ENCODE measurements at regions not wholly inside any gene's neighbourhood (a gene's known extent, or its start where the extent isn't known, plus 50 kb on each side); places are given as distances from the start of the nearest gene placed in this dataset.

DNA sequence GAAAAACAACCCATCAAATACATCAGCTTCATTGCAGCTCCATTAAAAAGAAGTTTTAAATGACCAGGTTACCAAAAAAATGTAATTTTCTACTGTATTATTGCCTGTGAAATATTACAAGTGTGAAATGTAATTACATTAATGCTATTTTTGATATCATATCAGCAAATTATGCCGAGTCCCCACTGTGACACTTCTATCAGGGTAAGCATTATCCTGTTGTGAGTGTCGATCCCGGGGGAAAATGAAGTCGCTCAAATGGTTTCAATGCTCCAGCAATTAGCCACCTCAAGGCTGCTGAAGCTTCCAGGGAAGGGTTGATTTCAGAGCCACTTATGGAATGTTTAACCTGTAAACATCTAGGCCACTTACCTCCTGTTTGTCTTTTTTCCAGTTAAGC is 70.4 kb downstream of the RCN1 start:
- DNase-seq (ENCODE audit: low spot score) = no peak

DNA sequence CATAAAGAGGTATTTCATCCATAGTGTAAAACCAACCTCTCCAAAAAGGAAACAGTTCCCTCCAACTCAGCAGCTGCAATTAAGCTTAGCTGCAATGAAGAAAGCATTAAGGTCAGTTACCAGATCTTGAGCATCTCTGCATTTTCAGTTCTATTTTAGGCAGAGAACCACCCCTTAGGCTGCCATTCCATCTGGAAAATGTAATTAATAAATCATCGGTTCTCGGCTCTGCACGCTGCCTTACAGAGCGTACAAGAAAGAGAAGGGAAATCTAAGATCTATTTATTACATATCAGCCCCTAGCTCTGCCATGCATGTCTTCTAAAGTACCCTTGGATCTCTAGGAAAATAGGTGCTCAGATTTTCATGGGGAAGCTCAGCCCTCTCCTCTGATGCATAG is 71.5 kb downstream of the RCN1 start:
- DNase-seq (ENCODE audit: low spot score) = no peak

- no peak for DNase-seq (ENCODE audit: low spot score)
Observed at GRCh38 chr11:32162906-32163305, 72.0 kb downstream of the RCN1 start.

- DNase-seq (ENCODE audit: low spot score) = no peak
Observed at GRCh38 chr11:32163557-32163956, 72.7 kb downstream of the RCN1 start.

DNA sequence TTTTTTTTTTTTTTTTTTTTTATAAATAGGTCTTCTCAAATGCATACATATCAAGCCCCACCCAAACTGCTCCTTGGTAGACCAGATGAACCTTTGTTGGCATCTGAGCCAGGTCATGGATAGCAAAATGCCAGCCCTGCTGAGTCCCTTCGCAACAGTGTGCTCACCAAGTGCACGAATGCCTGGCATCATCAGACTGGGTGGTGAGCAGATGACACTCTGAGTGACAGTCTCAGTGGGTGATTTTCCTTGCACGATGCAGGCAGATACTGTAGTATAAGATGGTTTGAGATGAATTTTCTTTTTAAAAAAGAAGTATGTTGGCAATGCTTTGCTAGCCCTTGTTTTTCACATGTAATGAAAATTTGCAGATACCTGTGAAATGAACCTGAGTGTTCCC is 74.0 kb downstream of the RCN1 start:
- DNase-seq (ENCODE audit: low spot score) = no peak

- no peak for DNase-seq (ENCODE audit: low spot score)
Observed at GRCh38 chr11:32168924-32169323, 78.0 kb downstream of the RCN1 start.

DNA sequence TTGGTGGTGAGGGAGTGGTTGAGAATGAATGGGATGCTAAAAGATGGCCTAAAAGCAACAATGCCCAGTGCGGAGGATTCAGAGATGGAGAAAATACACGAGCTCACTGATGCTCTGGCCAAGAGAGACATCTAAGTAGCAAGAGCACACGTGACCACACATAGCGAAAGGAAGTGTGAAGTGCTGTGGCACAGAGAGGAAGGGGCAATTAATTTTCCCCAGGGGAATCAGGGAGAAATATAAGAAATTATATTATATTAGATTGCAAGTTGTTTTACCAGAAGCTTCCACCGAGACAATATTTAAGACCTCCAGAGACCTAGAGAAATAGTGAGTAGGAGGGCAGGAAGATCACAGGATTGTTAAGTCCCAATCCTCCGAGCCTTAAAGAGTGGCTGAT is 80.6 kb downstream of the RCN1 start:
- peak; percentile 13 for DNase-seq (ENCODE audit: low spot score)

GRCh38 chr11:32172041-32172847 is 81.4 kb downstream of the RCN1 start:
- no peak for DNase-seq (ENCODE audit: low spot score)

DNA sequence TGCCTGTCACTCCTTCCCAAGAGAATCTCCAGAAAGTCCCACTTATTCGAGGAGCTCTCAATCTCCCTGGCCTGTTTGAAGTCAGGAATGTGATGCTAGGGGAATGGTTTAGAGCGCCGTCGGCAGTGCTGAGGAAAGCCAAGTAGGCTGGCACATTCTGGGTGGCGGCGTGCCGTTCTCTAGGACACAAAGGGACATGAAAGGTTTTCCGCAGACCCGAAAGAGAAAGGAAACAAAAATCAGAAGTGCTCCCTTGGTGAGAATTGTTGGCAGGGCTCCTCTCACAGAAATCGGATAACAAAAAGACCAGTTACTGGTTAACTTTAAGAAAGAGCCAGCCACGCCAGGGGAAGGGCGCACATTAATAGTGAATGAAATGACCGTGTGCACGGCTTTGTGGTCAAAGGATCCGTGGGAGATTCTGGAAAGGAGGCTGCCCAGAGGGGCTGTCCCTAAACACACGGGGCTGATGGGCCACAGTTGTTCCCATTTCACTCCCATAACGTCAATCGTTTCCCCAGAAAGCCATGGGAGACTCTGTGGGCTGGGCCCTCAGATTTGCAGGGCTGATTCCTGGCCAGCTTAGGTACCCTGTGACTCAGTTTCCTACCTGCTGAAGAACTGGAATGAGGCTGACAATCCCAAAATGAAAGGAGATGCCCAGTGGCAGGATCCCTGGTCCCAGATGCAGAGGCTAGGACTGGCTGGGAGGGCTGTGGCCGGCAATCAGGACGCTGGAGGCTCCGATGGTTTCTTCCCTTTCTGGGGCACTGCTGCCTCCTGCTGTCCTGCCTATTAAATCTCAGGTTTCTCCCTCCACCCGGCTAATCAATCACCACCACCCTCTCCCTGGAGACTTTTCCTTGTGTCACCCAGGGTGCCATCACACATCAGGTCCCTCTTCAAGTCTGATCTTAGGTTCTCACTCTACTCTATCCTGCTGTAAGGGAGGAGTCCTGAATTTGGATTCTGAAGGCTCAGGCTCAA is 82.3 kb downstream of the RCN1 start:
- peak; percentile 80 for DNase-seq (ENCODE audit: low spot score)

DNA sequence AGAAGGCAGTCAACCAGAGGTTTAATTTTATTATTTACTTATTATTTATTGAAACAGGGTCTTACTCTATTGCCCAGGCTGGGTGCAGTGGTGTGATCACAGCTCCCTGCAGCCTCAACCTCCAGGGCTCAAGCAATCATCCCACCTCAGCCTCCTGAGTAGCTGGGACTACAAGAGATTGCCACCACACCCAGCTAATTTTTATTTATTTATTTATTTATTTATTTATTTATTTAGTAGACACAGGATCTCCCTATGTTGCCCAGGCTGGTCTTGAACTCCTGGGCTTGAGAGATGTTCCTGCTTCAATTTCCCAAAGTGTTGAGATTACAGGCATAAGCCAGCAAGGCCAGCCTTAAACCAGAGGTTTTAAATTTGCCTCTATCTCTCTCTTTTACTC is 83.1 kb downstream of the RCN1 start:
- DNase-seq (ENCODE audit: low spot score) = no peak

GRCh38 chr11:32176223-32176934 is 85.5 kb downstream of the RCN1 start:
- DNase-seq (ENCODE audit: low spot score) = peak; percentile 88

DNA sequence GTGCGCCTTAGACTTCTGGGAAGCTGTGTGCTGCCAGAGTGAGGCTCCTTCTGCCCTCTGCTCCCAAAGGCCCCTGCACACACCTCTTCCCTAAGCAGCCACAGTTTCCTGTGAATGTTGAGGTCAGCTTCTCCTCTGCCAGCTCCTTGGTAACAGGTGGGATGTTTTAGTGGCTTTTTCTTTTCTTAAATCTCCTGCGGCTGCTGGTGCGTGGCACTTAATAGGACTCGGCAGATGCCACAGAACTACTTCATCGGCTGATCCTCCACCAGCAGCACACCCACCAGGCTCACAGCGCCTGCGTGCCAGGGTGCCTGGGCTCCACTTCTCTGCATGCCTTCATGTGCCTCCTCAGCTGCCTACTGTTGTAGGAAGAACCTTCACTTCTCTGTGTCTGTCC is 87.8 kb downstream of the RCN1 start:
- DNase-seq (ENCODE audit: low spot score) = no peak

- no peak for DNase-seq (ENCODE audit: low spot score)
Observed at GRCh38 chr11:32183512-32183911, 92.6 kb downstream of the RCN1 start.

DNA sequence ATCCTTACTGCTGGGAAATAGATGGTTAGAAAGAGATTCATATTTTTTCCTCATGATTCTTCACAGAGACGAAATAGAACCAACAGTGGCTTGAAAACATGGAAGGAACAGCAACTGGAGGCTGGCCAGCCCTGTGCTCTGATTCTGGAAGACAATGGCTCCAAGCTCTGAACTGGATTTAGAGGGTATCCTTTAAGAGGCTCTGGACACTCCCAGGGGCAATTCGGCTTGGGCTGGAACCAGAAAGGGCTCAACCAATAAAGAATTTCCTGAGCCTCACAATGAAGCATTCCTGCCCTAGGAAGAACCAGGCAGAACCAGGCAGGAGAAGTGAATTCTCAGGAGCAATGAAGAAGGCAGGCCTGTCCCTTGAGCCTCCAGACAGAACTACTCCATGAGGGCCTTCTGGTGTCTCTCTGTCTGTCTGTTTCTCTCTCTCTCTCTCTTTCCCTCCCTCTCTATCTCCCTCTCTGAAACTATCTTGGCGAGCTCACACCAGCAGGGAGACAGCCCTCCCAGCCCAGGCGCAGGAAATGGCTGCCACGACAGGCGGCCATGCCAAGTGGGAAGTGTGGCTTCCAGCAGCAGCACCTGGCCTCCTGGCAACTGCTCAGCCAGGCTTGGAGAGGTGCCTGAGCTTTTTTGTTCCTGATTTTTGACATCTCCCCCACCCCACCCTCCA is 93.3 kb downstream of the RCN1 start:
- DNase-seq (ENCODE audit: low spot score) = no peak

GRCh38 chr11:32184723-32185376 is 94.0 kb downstream of the RCN1 start:
- no peak for DNase-seq (ENCODE audit: low spot score)

- DNase-seq (ENCODE audit: low spot score) = no peak
Observed at GRCh38 chr11:32186118-32186517, 95.2 kb downstream of the RCN1 start.

GRCh38 chr11:32187111-32187510 is 96.2 kb downstream of the RCN1 start:
- no peak for DNase-seq (ENCODE audit: low spot score)

DNA sequence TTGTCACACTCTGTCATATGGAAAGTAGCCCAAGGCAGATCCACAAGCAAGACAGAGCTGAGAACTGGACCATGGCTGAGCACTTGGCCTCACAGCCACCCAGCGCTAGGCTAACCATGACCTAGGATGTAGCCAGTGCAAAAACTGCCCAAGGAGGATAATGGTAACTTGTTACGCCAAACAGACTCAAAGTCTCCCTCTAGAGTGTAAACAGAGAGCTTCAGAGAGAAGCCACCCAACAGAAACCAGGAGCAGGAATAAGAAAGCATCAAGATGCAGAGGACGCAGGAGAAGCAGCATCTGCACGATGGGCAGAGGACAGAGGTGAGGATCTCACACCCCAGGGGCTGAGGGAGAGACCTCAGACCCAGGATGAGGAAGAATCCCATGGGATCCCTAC is 97.9 kb downstream of the RCN1 start:
- DNase-seq (ENCODE audit: low spot score) = no peak

- DNase-seq (ENCODE audit: low spot score) = no peak
Observed at GRCh38 chr11:32196137-32196536, 105.3 kb downstream of the RCN1 start.

DNA sequence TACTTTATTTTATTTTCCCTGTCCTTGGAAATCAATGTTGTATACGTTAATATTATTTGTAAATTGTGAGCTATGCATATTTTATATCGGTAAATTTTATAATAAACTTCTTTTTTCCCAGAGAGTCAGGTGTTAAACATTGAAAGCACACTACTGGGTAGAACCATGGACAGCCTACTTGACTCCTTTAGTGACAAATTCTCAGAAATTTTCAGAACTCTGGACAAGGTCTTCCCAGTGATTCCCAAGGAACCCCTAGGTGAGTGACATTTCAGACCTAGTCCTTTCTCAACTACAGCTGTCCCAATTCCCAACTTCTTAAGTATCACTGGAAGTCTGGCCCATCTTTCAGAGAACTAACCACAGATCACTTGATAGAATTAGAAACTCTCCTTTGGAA is 107.2 kb downstream of the RCN1 start:
- DNase-seq (ENCODE audit: low spot score) = no peak

DNA sequence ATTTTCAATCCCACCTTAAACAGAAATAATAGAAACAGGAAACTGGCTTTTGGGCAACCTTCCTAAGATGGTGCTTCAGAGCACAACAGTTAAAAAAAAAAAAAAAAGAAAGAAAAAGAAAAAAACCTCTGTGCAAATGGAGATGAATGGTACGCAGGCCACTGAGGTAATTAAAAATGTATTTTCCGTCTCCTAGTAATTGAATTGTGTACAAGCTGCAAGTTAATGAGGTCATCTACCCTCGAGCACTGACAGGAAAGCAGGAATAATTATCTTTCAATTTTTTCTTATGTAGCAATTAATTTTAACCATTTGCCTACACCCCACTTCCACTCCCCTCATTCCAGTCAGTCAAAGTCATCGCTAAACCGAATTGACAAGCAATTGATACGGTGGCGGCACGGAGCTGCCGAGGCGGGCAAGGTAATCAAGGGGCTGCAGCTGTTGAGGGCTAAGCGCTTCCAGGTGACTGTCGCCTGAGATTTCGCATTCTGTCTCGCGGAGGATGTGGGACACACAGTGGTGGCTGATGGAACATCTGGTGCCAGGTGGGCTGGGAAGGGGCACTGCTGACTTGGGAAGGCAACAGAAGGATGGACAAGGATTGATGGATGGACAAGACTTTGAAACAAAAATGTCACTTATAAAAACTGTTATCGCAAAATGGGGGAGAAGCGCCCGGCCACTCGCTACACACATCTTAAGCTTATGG is 109.4 kb downstream of the RCN1 start:
- no peak for DNase-seq (ENCODE audit: low spot score)

Data from ecto neural progenitor cell (in vitro differentiated cells).